A673 (cell line): ENCODE measurements at regions not wholly inside any gene's neighbourhood (a gene's known extent, or its start where the extent isn't known, plus 50 kb on each side); places are given as distances from the start of the nearest gene placed in this dataset.

ENCODE experiments used
- EZH2 ChIP-seq: fragments of 200-600 bp; sonication (generic); IDR thresholded peaks from 2 replicates; pipeline ENCODE4 v1.6.1; 2017; ENCODE audit warnings: borderline replicate concordance, low read depth, mild to moderate bottlenecking, mixed read lengths, antibody characterized with exemption, low read length; ENCODE audit not compliant: poor library complexity, severe bottlenecking
- TF ChIP-seq, protein P1 (sequence below): fragments of 300-800, 200-600 bp; sonication (generic); conservative IDR thresholded peaks from 2 replicates; pipeline ENCODE4 v1.5.1; 2017; ENCODE audit warnings: low read depth, mild to moderate bottlenecking, antibody characterized with exemption, low read length, moderate library complexity, mixed read lengths

DNA sequence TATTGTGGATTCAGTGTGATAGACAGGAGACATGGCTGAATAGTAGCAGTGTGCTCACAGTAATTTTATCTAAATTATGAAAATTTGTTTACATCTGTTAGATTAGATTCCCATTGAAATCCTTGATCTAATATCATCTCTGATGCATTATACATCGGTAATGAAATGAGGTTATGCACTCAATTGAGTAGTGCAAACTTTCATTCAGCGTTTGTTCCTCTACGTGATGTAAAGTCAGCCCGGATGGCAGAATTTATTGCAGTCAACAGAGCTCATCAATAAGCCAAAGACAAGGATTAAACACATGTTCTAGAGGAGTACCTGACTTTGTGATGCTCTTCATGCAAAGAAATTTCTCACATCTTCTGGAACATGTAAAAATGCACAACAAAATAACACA lies 549.2 kb downstream of the GOLGA6L6 start:
- TF ChIP-seq, protein P1, sequence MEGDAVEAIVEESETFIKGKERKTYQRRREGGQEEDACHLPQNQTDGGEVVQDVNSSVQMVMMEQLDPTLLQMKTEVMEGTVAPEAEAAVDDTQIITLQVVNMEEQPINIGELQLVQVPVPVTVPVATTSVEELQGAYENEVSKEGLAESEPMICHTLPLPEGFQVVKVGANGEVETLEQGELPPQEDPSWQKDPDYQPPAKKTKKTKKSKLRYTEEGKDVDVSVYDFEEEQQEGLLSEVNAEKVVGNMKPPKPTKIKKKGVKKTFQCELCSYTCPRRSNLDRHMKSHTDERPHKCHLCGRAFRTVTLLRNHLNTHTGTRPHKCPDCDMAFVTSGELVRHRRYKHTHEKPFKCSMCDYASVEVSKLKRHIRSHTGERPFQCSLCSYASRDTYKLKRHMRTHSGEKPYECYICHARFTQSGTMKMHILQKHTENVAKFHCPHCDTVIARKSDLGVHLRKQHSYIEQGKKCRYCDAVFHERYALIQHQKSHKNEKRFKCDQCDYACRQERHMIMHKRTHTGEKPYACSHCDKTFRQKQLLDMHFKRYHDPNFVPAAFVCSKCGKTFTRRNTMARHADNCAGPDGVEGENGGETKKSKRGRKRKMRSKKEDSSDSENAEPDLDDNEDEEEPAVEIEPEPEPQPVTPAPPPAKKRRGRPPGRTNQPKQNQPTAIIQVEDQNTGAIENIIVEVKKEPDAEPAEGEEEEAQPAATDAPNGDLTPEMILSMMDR = no peak
- no peak for TF ChIP-seq EZH2
